ENCODE measurements at regions not wholly inside any gene's neighbourhood (a gene's known extent, or its start where the extent isn't known, plus 50 kb on each side); places are given as distances from the start of the nearest gene placed in this dataset.

DNA sequence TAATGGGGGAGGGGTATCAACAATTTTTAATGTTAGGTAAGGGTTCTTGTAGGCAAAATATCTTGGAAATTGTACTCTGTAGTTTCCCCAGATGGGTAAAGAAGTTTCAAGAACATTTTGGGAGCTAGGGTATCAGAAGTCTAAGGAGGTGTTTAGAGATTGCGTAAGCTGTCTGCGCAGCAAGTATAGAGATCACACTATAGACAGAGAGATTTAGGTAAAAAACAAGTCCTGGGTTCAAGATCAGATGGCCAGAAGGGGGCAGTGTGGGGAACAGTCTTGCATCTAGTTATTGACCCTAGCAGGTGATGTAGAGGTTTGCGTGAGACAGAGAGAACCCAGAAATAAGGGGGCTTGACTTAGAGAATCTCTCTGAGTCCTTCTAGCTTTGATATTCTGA, 80.8 kb downstream of the S1PR1 start:
- DNase-seq (ENCODE audit: low spot score), result no peak

GRCh38 chr1:101323535-101323934, 86.7 kb downstream of the S1PR1 start:
- no peak for DNase-seq (ENCODE audit: low spot score)

DNA sequence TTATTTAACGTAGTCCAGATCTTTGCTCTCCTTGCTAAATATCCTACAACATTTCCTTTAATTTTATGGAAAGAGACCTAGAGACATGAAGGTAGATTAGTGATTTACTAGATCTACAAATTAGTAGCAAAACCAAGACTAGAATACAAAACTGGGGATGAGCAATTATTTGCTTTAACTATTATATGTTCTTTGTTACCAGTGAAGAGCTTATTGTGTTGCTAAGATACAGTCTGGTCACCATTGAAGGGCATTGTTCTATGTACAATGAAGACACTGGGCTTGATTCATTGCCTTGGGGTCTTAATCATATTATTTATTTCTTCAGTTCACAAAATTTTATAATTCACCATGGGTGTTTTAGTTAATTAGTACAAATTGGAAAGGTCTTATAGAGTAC, 88.3 kb downstream of the S1PR1 start:
- no peak for DNase-seq (ENCODE audit: low spot score)

GRCh38 chr1:101330427-101331130, 93.8 kb downstream of the S1PR1 start:
- DNase-seq (ENCODE audit: low spot score), result no peak

GRCh38 chr1:101331794-101332193, 95.0 kb downstream of the S1PR1 start:
- no peak for DNase-seq (ENCODE audit: low spot score)

- no peak for DNase-seq (ENCODE audit: low spot score)
Observed at GRCh38 chr1:101332633-101333032, 95.8 kb downstream of the S1PR1 start.

GRCh38 chr1:101333186-101333585, 96.4 kb downstream of the S1PR1 start:
- no peak for DNase-seq (ENCODE audit: low spot score)

DNA sequence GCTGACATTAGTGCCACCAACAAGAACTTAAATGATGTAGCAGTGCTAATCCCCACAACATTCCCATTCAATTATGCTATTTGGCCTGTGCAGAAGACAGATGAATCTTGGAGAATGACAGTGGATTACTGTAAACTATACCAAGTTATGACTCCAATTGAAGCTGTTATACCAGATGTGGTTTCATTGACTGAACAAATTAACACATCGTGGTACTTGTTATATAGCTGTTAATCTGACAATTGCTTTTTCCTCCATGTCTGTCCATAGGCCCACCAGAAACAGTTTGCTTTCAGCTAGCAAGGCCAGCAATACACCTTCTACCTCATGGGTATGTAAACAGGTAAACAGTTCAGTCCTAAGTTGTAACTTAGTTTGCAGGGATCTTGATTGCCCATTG, 101.1 kb downstream of the S1PR1 start:
- DNase-seq (ENCODE audit: low spot score), result no peak

DNA sequence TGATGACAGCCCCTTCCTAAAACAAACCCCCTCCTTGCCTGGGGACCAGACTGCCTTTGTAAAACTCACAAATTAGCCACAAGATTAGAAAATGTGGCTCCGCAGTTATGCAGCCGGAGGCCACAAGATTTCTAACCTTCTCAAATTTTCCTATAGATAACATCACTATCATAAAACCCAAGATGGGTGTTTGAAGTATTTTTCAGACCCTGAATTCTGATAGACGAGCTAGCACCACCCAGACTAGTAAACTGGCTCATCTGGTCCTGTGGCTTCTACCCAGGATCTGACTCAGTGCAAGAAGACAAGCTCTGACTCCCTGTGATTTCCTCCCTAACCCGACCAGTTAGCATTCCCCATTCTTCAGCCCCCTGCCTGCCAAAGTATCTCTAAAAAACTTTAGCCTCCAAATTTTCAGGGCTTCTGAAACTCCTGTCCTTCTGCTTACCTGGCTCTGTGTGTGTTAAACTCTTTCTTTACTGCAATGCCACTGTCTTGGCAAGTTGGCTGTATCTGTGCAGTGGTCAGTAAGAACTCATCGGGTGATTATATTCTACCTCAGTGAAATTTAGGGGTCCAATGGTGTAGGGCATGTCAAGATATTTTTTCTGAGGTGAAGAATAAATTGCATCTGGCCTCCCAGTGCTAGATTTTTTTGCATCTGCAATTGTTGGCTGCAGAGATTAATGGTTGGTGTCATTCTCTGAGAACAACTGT, 102.1 kb downstream of the S1PR1 start:
- DNase-seq (ENCODE audit: low spot score), result no peak

DNA sequence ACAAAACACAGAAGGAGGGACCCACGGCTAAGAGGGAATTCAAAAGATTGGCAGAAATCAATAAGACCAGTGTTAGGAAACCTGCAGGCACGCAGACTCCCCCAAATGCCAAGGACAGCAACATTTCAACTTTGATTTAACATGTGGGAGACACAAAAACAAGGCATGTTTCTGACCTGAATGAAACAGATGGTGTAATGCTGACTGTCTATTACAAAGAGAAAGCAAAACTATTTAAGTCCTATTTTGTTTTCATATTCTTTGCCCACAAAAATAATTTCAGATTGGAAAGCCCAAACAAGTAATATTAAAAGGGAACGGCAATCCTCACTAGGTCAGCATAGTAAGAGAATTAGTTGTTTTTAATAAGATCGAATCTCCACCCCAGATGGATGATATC, 107.9 kb downstream of the S1PR1 start:
- DNase-seq (ENCODE audit: low spot score), result no peak

DNA sequence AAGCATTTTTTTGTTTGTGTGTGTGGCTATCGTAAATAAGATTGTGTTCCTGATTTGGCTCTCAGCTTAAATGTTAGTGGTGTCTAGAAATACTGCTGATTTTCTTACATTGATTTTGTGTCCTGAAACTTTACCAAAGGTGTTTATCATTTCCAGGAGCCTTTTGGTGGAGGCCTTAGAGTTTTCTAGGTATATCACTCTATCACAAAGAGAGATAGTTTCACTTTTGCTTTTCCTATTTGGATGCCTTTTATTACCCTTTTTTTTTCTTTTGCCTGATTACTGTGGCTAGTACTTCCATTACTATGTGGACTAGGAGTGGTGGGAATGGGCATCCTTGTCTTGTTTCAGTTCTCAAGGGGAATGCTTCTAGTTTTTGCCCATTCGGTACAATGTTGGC, 109.6 kb downstream of the S1PR1 start:
- DNase-seq (ENCODE audit: low spot score), result no peak

- no peak for DNase-seq (ENCODE audit: low spot score)
Observed at GRCh38 chr1:101356013-101356412, 119.2 kb downstream of the S1PR1 start.

- DNase-seq (ENCODE audit: low spot score), result no peak
Observed at GRCh38 chr1:101356604-101357443, 120.0 kb downstream of the S1PR1 start.

DNA sequence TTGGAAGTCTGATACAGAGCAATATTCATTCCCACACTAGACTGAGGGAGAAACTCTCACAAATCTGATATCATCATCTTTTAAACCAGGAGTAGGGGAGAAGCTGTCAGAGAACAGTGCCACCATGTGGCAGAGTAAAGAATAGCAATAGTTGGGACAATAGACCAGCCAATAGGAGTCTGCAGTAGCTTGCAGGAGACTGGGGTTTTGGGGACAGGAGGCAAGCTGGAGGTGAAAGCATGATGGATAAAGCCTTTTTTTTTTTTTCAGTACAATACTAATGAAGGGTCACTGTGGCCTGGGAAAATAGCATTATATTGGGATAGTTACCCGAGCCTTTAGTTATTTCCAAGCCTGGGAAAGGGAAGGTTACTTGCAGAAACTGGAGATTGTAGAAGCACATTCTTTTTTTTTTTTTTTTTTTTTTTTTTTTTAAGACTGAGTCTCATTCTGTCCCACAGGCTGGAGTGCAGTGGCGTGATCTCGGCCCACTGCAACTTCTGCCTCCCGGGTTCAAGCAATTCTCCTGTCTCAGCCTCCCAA, 120.7 kb downstream of the S1PR1 start:
- DNase-seq (ENCODE audit: low spot score), result peak; percentile 57

GRCh38 chr1:101360506-101360905, 123.7 kb downstream of the S1PR1 start:
- DNase-seq (ENCODE audit: low spot score), result no peak

DNA sequence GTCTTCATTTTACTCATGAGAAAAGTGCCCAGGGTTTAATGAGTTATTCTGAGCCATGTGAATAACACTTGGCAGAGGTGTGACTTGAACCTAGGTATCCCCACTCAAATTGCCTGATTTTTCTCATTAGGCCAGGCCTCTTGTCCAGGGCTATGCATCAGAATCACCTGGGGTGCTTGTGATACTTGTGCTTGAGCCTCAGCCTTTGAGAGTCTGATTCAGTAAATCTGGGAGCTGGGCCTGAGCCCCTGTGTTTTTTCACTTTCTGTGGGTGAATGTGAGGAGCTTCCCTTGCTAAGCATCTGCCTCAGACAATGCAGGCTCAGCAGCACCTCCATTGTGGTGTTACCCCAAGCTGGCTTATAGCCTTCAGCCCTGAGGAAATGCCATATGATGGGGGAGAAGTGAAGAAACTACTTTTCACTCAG, 127.1 kb downstream of the S1PR1 start:
- no peak for DNase-seq (ENCODE audit: low spot score)

- no peak for DNase-seq (ENCODE audit: low spot score)
Observed at GRCh38 chr1:101364370-101365120, 127.7 kb downstream of the S1PR1 start.

DNA sequence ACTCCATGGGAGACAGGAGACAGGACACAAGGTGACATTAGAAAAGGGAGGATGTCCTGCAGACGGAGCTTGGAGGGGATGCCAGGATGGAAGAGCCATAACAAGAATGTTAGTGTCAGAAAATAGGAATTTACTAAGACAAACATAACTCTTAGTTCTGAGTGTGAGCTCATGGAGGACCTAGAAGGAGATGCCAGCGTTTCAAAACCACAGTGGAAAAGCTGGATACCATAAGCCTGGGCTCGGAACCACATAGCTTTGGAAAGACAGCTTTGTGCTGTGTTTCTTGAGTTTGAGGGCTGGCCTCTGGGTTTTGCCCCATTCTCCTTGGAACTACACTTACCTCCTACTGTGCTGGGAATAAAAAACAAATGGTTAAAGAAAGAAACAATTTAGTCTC, 128.4 kb downstream of the S1PR1 start:
- DNase-seq (ENCODE audit: low spot score), result no peak

GRCh38 chr1:101365878-101366277, 129.1 kb downstream of the S1PR1 start:
- no peak for DNase-seq (ENCODE audit: low spot score)

GRCh38 chr1:101366513-101367215, 129.8 kb downstream of the S1PR1 start:
- no peak for DNase-seq (ENCODE audit: low spot score)

DNA sequence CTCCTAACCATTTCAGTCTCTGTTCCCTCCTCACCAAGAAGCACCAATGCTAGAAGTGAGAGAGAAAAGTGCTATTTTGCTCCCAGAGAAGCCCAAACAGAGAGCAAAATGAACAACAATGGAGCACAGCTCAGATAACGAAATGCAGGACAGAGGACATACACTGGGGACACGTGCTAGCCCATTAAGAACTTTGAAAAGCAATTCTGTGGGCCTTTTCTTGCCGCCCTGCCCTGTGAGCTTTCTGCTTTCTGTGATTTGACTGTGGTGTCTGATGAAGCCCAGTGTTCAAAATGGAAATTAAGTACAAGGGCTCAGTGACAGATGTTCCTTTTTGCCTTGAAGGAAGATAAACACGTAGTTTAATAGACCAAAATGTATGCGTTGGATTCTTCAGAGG, 130.8 kb downstream of the S1PR1 start:
- DNase-seq (ENCODE audit: low spot score), result no peak
